ENCODE measurements at regions not wholly inside any gene's neighbourhood (a gene's known extent, or its start where the extent isn't known, plus 50 kb on each side); places are given as distances from the start of the nearest gene placed in this dataset.
"Not testable (repeated sequence)": the region's sequence is repeated elsewhere in the genome, so short reads cannot be mapped to it uniquely, and the experiment has no call there.

GRCh38 chr16:73978407-73978784, 318.2 kb upstream of the PSMD7 start:
- Histone ChIP-seq H3K27me3 (ENCODE audit: control insufficient read depth, insufficient read depth, low read length) (no peaks in the 10 kb centered on the region), H3K27ac (ENCODE audit: low read length) (no peak overlapping the region), H3K9ac (ENCODE audit: low read length) (no peak overlapping the region), H3K36me3 (ENCODE audit: control insufficient read depth, low read depth, low read length) (no peaks in the 10 kb centered on the region), H3K9me3 (ENCODE audit: control insufficient read depth, low read depth, low read length) (no peaks in the 10 kb centered on the region), H3K4me3 (ENCODE audit: low read length) (no peak overlapping the region), H3K4me1 (ENCODE audit: control insufficient read depth, low read depth, low read length) (no peaks in the 10 kb centered on the region)

GRCh38 chr16:73976644-73977043, 320.0 kb upstream of the PSMD7 start:
- H3K27ac ChIP-seq (ENCODE audit: low read length) = no peak overlapping the region
- no peak overlapping the region for H3K4me3 ChIP-seq (ENCODE audit: low read length)
- H3K4me1 ChIP-seq (ENCODE audit: control insufficient read depth, low read depth, low read length) = no peaks in the 10 kb centered on the region
- no peaks in the 10 kb centered on the region for H3K27me3 ChIP-seq (ENCODE audit: control insufficient read depth, insufficient read depth, low read length)
- H3K9me3 ChIP-seq (ENCODE audit: control insufficient read depth, low read depth, low read length) = no peaks in the 10 kb centered on the region
- no peak overlapping the region for H3K9ac ChIP-seq (ENCODE audit: low read length)
- no peaks in the 10 kb centered on the region for H3K36me3 ChIP-seq (ENCODE audit: control insufficient read depth, low read depth, low read length)

GRCh38 chr16:73973174-73973573, 323.4 kb upstream of the PSMD7 start:
- no peaks in the 10 kb centered on the region for H3K36me3 ChIP-seq (ENCODE audit: control insufficient read depth, low read depth, low read length)
- no peaks in the 10 kb centered on the region for H3K9me3 ChIP-seq (ENCODE audit: control insufficient read depth, low read depth, low read length)
- no peak overlapping the region for H3K27ac ChIP-seq (ENCODE audit: low read length)
- H3K4me1 ChIP-seq (ENCODE audit: control insufficient read depth, low read depth, low read length) = no peaks in the 10 kb centered on the region
- H3K27me3 ChIP-seq (ENCODE audit: control insufficient read depth, insufficient read depth, low read length) = no peaks in the 10 kb centered on the region
- no peak overlapping the region for H3K4me3 ChIP-seq (ENCODE audit: low read length)
- no peak overlapping the region for H3K9ac ChIP-seq (ENCODE audit: low read length)

DNA sequence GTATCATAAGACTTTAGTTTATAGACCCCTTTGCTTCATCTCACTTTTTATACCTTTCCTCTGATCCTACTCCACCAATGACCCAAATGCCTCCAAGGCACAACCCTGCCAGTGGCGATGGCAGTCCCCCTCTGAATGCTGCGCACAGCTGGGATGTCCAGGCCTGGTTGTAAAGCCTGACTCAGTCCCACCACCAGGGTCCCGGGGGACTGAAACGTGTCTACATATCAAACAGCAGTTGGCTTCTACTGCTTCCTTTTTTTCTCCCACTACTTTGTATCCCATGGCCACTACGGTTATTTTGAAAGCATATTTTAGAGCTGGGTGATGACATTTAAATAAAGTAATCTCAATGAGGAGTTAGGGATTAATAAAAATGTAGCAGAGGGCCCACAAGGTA, 329.8 kb upstream of the PSMD7 start:
- H3K9ac ChIP-seq (ENCODE audit: low read length) = no peak overlapping the region
- H3K36me3 ChIP-seq (ENCODE audit: control insufficient read depth, low read depth, low read length) = no peaks in the 10 kb centered on the region
- no peak overlapping the region for H3K4me3 ChIP-seq (ENCODE audit: low read length)
- H3K27ac ChIP-seq (ENCODE audit: low read length) = no peak overlapping the region
- no peaks in the 10 kb centered on the region for H3K9me3 ChIP-seq (ENCODE audit: control insufficient read depth, low read depth, low read length)
- no peaks in the 10 kb centered on the region for H3K27me3 ChIP-seq (ENCODE audit: control insufficient read depth, insufficient read depth, low read length)
- no peaks in the 10 kb centered on the region for H3K4me1 ChIP-seq (ENCODE audit: control insufficient read depth, low read depth, low read length)

DNA sequence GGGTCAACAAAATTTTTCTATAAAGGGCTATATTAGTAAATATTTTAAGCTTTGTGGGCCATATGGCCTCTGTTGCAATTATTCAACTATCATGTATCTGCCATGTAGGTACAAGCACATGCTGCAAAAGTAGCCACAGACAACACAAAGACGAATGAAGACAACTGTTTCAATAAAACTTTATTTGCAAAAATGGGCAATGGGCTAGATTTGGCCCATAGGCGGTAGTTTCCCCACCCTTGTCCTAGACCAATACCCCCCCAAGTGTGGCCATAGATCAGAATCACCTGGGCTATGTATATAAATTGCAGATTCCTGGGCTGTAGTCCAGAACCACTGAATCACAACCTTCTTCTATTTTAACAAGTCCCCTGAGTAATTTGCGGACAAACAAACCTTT, 331.0 kb upstream of the PSMD7 start:
- no peaks in the 10 kb centered on the region for H3K9me3 ChIP-seq (ENCODE audit: control insufficient read depth, low read depth, low read length)
- H3K27ac ChIP-seq (ENCODE audit: low read length) = no peak overlapping the region
- no peaks in the 10 kb centered on the region for H3K4me1 ChIP-seq (ENCODE audit: control insufficient read depth, low read depth, low read length)
- no peak overlapping the region for H3K9ac ChIP-seq (ENCODE audit: low read length)
- no peaks in the 10 kb centered on the region for H3K36me3 ChIP-seq (ENCODE audit: control insufficient read depth, low read depth, low read length)
- H3K27me3 ChIP-seq (ENCODE audit: control insufficient read depth, insufficient read depth, low read length) = no peaks in the 10 kb centered on the region
- no peak overlapping the region for H3K4me3 ChIP-seq (ENCODE audit: low read length)

DNA sequence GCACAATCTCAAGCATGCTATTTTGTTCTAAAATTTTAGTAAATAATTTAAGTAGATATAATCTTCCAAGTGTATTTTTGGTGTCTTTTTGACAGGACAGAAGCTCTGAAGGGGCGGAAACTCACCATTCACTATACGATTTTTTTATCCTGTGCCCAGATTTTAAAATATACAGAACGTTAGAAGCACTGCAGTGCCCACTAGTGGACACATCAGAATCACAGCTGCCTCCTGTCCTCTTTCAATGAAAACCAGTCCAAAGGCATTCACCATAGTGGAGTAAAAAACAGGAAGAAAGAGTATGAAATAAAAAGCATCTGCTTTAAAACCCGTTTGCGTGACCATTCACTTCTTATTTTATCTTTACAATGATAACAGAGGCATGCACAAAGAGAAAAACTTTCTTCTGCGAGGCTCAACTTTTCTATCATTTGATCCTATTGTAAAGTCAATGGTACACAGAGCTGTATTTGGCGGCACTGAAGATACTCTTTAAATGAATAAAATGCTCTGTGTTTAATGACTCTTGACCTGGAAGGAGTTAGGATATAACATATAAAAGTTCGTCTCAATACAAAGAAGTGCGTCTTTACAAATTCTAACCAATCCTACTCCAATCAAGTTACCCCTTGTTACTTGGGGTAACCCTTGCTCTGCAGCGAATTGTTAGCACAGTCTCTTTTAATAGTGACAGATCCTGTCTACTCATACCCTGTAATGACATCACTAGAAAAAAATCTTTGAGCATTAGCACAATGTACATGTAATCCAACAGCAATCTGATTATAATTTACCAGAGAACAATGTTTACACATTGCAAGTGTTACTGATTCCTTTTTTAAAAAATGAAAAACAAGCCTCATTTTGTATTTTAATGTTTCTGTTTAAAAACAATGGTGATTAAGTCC, 339.8 kb upstream of the PSMD7 start:
- Histone ChIP-seq H3K9ac (ENCODE audit: low read length) (no peak overlapping the region), H3K27me3 (ENCODE audit: control insufficient read depth, insufficient read depth, low read length) (no peaks in the 10 kb centered on the region), H3K27ac (ENCODE audit: low read length) (no peak overlapping the region), H3K4me1 (ENCODE audit: control insufficient read depth, low read depth, low read length) (no peaks in the 10 kb centered on the region), H3K9me3 (ENCODE audit: control insufficient read depth, low read depth, low read length) (no peaks in the 10 kb centered on the region), H3K36me3 (ENCODE audit: control insufficient read depth, low read depth, low read length) (no peaks in the 10 kb centered on the region), H3K4me3 (ENCODE audit: low read length) (no peak overlapping the region)

DNA sequence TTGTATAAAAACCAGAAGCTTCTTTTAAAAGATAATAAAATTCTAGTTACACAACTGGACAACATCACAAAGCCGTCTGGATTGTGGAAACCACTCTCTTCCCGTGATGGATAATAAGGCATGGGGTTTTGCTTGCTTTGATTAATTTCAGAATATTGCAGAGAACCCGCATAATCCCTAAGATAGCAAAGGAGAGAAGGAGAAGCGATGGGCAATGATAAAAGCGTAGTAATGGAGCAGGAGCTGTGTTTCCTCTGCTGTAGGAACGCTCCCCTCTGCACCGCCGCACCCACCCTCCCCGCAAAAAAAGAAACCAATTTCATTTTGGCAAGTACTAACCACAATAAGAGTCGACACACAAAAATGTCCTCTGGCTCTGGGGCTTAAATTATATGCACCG, 340.9 kb upstream of the PSMD7 start:
- no peaks in the 10 kb centered on the region for H3K27me3 ChIP-seq (ENCODE audit: control insufficient read depth, insufficient read depth, low read length)
- no peak overlapping the region for H3K9ac ChIP-seq (ENCODE audit: low read length)
- no peak overlapping the region for H3K27ac ChIP-seq (ENCODE audit: low read length)
- no peak overlapping the region for H3K4me3 ChIP-seq (ENCODE audit: low read length)
- no peaks in the 10 kb centered on the region for H3K4me1 ChIP-seq (ENCODE audit: control insufficient read depth, low read depth, low read length)
- no peaks in the 10 kb centered on the region for H3K9me3 ChIP-seq (ENCODE audit: control insufficient read depth, low read depth, low read length)
- H3K36me3 ChIP-seq (ENCODE audit: control insufficient read depth, low read depth, low read length) = no peaks in the 10 kb centered on the region

- no peaks in the 10 kb centered on the region for H3K36me3 ChIP-seq (ENCODE audit: control insufficient read depth, low read depth, low read length)
- H3K9ac ChIP-seq (ENCODE audit: low read length) = no peak overlapping the region
- H3K27me3 ChIP-seq (ENCODE audit: control insufficient read depth, insufficient read depth, low read length) = no peaks in the 10 kb centered on the region
- H3K4me1 ChIP-seq (ENCODE audit: control insufficient read depth, low read depth, low read length) = no peaks in the 10 kb centered on the region
- H3K9me3 ChIP-seq (ENCODE audit: control insufficient read depth, low read depth, low read length) = no peaks in the 10 kb centered on the region
- H3K27ac ChIP-seq (ENCODE audit: low read length) = no peak overlapping the region
- no peak overlapping the region for H3K4me3 ChIP-seq (ENCODE audit: low read length)
Measured at GRCh38 chr16:73955255-73955654, 341.4 kb upstream of the PSMD7 start.

GRCh38 chr16:73951481-73951880, 345.1 kb upstream of the PSMD7 start:
- H3K4me3 ChIP-seq (ENCODE audit: low read length) = no peak overlapping the region
- no peaks in the 10 kb centered on the region for H3K27me3 ChIP-seq (ENCODE audit: control insufficient read depth, insufficient read depth, low read length)
- H3K4me1 ChIP-seq (ENCODE audit: control insufficient read depth, low read depth, low read length) = no peaks in the 10 kb centered on the region
- no peaks in the 10 kb centered on the region for H3K36me3 ChIP-seq (ENCODE audit: control insufficient read depth, low read depth, low read length)
- H3K9ac ChIP-seq (ENCODE audit: low read length) = no peak overlapping the region
- H3K9me3 ChIP-seq (ENCODE audit: control insufficient read depth, low read depth, low read length) = no peaks in the 10 kb centered on the region
- H3K27ac ChIP-seq (ENCODE audit: low read length) = no peak overlapping the region

DNA sequence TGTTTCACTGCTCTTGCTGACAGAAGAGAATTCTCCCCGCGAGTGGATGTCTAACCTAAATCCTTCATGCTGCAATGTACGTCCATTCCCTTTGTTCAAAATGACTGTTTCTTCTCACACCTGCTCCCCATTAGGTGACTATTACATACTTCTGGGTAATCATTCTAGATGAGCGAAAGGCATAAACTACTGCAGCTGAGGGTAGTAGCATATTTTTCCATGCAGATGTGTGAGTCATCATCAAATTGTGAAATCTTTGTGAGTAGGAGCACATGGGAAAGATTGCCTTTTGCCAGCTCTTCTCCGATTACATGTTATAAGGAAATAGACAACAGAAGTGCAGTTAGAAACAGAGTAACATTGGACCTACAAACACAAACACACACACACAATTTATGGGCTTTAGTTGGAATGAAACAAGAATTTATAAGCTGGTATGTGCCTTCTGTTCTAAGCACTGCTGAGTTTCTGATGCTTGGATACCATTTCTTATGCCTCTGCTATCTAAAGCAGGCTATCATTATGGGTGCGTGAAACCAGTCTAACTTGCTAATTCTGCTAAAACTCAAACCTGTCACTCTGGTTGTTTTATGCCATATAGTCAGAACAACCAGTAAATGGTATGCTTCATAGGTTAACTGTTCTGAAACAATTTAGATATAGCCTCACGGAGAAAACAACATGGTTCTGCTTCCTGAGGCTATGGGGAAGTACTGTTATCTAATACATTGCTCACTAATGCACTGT, 346.9 kb upstream of the PSMD7 start:
- Histone ChIP-seq H3K27me3 (ENCODE audit: control insufficient read depth, insufficient read depth, low read length) (no peaks in the 10 kb centered on the region), H3K4me1 (ENCODE audit: control insufficient read depth, low read depth, low read length) (peaks cover 3% of the 10 kb centered on the region), H3K4me3 (ENCODE audit: low read length) (no peak overlapping the region), H3K36me3 (ENCODE audit: control insufficient read depth, low read depth, low read length) (no peaks in the 10 kb centered on the region), H3K27ac (ENCODE audit: low read length) (no peak overlapping the region), H3K9me3 (ENCODE audit: control insufficient read depth, low read depth, low read length) (no peaks in the 10 kb centered on the region), H3K9ac (ENCODE audit: low read length) (no peak overlapping the region)

DNA sequence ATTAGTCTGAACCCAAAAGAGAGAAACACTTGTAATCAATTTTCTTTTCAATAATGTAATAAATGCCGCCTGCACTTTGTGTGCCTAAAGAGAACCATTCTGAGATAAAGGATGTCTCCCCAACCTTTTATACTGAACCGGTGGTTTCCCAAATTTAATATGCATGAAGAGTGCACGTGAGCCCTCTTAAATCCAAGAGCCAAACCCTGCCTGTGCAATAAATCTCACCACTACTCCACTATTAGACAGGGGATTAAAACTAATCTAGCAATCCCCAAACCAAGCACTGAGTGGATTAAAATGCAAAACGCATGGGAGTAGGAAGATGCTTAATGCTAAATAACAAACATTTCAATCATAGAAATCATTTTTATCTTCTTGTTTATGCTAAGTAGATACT, 351.0 kb upstream of the PSMD7 start:
- Histone ChIP-seq H3K4me3 (ENCODE audit: low read length) (no peak overlapping the region), H3K9ac (ENCODE audit: low read length) (no peak overlapping the region), H3K4me1 (ENCODE audit: control insufficient read depth, low read depth, low read length) (peaks cover 3% of the 10 kb centered on the region), H3K27ac (ENCODE audit: low read length) (no peak overlapping the region), H3K27me3 (ENCODE audit: control insufficient read depth, insufficient read depth, low read length) (no peaks in the 10 kb centered on the region), H3K9me3 (ENCODE audit: control insufficient read depth, low read depth, low read length) (no peaks in the 10 kb centered on the region), H3K36me3 (ENCODE audit: control insufficient read depth, low read depth, low read length) (no peaks in the 10 kb centered on the region)

DNA sequence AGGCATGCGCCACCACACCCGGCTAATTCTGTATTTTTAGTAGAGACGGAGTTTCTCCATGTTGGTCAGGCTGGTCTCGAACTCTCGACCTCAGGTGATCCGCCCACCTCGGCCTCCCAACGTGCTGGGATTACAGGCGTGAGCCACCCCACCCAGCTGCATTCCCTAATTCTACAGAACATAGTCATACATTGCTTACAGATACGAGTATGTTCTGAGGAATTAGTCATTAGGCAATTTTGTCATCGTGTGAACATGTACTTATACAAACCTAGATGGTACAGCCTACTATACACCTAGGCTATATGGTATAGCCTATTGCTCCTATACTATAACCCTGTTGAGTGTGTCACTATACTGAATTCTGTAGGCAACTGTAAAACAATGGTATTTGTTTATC, 353.4 kb upstream of the PSMD7 start:
- H3K36me3 ChIP-seq (ENCODE audit: control insufficient read depth, low read depth, low read length); H3K4me1 ChIP-seq (ENCODE audit: control insufficient read depth, low read depth, low read length); H3K27ac ChIP-seq (ENCODE audit: low read length); H3K9me3 ChIP-seq (ENCODE audit: control insufficient read depth, low read depth, low read length); H3K4me3 ChIP-seq (ENCODE audit: low read length); H3K27me3 ChIP-seq (ENCODE audit: control insufficient read depth, insufficient read depth, low read length); H3K9ac ChIP-seq (ENCODE audit: low read length): not testable (repeated sequence)

All from iPS-18a (cell line).